HG03442 (cell line): ENCODE measurements at regions not wholly inside any gene's neighbourhood (a gene's known extent, or its start where the extent isn't known, plus 50 kb on each side); places are given as distances from the start of the nearest gene placed in this dataset.
"Not testable (repeated sequence)": the region's sequence is repeated elsewhere in the genome, so short reads cannot be mapped to it uniquely, and the experiment has no call there.

Experiments used
- ATAC-seq: cut with Tn5 transposase; IDR thresholded peaks from one replicate; pipeline ENCODE4 v1.9.1; 2021; ENCODE audit warnings: mild to moderate bottlenecking, moderate library complexity; ENCODE audit not compliant: unreplicated experiment

GRCh38 chr22:46039535-46039934 is 62.6 kb upstream of the WNT7B start:
- ATAC-seq, result no peak

GRCh38 chr22:46040471-46041465 is 63.8 kb upstream of the WNT7B start:
- ATAC-seq, result no peak

- no peak for ATAC-seq
Observed at GRCh38 chr22:46041642-46042041, 64.7 kb upstream of the WNT7B start.

GRCh38 chr22:46042786-46043185 is 65.8 kb upstream of the WNT7B start:
- ATAC-seq, result no peak

DNA sequence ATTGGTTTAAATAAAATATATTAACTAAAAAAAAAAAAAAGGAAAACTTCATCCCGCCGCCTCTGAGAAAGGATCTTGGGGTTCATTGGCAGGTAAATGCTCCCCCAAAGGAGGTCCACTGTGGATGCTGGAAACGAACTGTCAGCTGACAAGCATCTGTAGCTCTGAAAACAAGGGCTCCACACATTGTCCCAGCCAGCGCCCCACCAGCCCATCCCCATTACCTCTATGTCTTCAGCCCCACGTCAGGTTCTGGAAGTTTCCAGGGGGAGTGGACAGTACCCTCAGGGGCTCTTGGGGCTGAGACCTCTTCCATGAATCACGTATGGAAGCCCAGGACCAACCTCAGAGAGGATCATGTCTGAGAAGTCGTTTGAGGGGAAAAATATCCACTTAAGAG is 66.4 kb upstream of the WNT7B start:
- ATAC-seq, result no peak

- no peak for ATAC-seq
Observed at GRCh38 chr22:46043816-46044620, 67.1 kb upstream of the WNT7B start.

GRCh38 chr22:46044621-46045458 is 67.9 kb upstream of the WNT7B start:
- no peak for ATAC-seq

GRCh38 chr22:46045459-46046298 is 68.7 kb upstream of the WNT7B start:
- ATAC-seq, result no peak

- ATAC-seq, result no peak
Observed at GRCh38 chr22:46046299-46046685, 69.3 kb upstream of the WNT7B start.

- ATAC-seq, result no peak
Observed at GRCh38 chr22:46047226-46047625, 70.3 kb upstream of the WNT7B start.

GRCh38 chr22:46047841-46048595 is 71.1 kb upstream of the WNT7B start:
- ATAC-seq, result no peak

DNA sequence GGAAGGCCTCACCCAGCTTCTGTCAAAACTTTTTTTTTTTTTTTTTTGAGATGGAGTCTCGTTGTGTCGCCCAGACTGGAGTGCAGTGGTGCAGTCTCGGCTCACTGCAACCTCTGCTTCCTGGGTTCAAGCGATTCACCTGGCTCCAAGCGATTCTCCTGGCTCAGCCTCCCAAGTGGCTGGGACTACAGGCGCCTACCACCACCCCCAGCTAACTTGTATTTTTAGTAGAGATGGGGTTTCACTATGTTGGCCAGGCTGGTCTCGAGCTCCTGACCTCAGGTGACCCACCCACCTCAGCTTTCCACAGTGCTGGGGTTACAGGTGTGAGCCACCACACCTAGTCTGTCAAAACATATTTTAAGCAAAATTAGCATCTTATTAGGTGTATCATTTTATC is 71.7 kb upstream of the WNT7B start:
- not testable (repeated sequence) for ATAC-seq

DNA sequence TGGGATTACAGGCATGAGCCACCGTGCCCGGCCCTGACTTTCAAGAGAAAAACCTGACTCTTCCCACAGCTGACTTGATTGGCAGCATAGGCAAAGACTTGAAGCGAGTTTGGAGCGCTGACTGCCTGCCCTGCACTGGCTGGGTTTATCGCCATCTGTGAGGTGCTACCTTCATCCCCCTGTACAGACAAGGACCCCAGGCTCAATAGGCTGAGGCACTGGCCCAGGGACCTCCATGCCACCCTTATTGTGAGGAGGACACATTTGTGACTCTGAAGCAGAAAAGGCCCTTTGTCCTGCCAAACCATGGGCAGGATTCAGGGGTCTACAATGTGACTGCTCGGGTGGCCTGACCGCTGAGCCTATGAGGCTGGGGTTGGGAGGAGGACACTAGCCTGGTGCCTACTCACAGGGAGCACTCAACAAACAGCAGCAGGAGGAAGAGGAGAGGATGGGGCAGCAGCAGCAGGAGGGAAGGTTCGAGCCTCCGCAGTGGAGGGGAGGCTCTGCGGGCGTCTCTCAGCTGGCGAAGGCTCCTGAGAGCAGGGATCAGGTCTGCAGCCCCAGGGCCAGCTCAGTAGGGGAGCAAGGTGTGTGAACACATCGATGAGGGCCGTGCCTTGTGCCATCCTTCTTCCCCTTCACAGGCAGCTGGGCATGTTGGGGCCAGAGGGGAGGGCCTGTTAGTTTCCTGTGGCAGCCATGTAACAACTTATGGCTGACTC is 72.9 kb upstream of the WNT7B start:
- ATAC-seq, result no peak

GRCh38 chr22:46050451-46050845 is 73.5 kb upstream of the WNT7B start:
- no peak for ATAC-seq

DNA sequence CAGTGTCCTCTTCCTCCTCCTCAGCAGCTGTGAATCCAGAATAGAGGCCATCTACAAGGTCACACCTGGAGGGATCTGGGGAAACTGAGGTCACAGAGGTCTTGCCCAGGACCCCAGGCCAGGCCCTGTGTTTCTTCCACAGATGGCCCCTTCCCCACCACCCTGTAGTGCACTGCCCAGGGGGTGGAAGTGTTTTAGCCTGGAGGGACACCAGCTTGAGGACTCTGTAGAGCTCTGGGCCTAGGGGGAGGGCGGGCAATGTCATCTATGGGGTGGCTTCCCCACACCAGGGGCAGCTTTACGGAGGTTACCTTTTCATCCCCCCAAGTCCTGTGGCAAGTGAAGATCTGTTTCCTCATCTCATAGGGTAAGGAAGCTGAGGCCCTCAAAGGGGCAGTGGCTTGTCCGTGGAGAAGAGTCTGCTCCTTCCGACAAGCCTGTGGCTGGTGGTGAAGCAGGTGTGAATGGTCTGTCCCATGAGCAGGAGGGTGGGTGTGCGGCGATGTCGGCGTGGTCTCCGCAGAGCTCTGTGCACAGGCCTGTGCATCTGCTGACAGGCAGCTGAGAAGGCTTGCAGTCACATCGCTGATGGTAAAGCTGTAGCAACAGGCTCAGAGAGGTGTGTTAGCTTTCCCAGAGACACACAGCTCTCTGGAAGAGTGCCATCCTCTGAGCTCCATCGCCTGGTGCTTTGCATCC is 74.1 kb upstream of the WNT7B start:
- ATAC-seq, result no peak

- ATAC-seq, result no peak
Observed at GRCh38 chr22:46051646-46052045, 74.7 kb upstream of the WNT7B start.

DNA sequence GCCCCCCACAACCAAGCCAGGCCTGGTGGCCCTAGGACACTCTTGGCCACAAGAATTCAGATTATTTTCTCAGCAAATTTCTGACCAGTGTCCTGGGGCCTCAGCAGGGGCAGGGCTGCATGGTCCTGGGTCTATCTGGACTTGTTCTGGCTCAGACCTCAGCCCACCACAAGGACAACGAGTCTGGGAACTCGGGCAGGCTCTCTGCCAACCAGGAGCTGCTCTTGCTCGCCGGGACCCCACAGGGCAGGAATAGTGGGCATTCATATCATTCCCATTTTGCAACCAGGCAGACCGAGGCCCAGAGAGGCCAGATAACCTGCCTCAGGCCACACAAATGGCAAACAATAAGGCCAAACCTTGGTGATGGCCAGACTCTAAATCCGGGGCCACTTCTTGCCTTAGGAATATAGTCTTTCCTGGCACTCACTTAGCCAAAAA is 75.4 kb upstream of the WNT7B start:
- no peak for ATAC-seq
